Cardiac fibroblast (primary cell): ENCODE measurements at regions not wholly inside any gene's neighbourhood (a gene's known extent, or its start where the extent isn't known, plus 50 kb on each side); places are given as distances from the start of the nearest gene placed in this dataset.

ENCODE experiments used
- DNase-seq, 2 donors: peaks; one replicate each; pipeline versions ENCODE4 v3.0.0 to v3.0.0-alpha.2; 2010; ENCODE audit warnings: low read depth in 2 of 2
- H3K4me3 ChIP-seq, 2 donors: replicated peaks in 1 of 2; 1 replicate in 1 of 2; 2 replicates in 1 of 2; pipeline ENCODE4 v1.5.1; 2011; ENCODE audit warnings: low read depth in 2 of 2, low read length in 2 of 2, mild to moderate bottlenecking in 2 of 2, moderate library complexity in 1 of 2
- TF ChIP-seq, protein P1 (sequence below): IDR thresholded peaks from one replicate; pipeline ENCODE4 v1.5.1; 2011; ENCODE audit warnings: low read depth, mild to moderate bottlenecking, low read length, inconsistent platforms

DNA sequence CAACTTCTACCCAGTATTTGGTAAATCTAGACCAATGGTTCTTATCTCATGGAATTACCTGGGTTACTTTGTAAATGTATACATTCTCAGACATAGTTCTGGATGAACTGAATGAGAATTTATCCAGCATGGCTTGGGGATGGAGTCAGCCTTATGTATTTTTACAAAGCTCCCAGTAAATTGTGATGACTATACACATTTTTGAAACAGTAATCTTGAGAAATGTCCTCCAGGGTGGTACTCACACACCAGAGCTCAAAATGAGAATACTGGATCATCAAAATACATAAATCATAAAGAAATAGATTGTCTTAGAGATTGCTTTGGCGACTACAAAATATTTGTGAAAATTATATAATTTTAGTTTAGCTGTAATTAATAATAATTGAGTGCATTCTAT is 722.1 kb upstream of the DPPA4 start:
- DNase-seq: no peak
- no peak overlapping the region for H3K4me3 ChIP-seq
- TF ChIP-seq, protein P1, sequence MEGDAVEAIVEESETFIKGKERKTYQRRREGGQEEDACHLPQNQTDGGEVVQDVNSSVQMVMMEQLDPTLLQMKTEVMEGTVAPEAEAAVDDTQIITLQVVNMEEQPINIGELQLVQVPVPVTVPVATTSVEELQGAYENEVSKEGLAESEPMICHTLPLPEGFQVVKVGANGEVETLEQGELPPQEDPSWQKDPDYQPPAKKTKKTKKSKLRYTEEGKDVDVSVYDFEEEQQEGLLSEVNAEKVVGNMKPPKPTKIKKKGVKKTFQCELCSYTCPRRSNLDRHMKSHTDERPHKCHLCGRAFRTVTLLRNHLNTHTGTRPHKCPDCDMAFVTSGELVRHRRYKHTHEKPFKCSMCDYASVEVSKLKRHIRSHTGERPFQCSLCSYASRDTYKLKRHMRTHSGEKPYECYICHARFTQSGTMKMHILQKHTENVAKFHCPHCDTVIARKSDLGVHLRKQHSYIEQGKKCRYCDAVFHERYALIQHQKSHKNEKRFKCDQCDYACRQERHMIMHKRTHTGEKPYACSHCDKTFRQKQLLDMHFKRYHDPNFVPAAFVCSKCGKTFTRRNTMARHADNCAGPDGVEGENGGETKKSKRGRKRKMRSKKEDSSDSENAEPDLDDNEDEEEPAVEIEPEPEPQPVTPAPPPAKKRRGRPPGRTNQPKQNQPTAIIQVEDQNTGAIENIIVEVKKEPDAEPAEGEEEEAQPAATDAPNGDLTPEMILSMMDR: no peak

DNA sequence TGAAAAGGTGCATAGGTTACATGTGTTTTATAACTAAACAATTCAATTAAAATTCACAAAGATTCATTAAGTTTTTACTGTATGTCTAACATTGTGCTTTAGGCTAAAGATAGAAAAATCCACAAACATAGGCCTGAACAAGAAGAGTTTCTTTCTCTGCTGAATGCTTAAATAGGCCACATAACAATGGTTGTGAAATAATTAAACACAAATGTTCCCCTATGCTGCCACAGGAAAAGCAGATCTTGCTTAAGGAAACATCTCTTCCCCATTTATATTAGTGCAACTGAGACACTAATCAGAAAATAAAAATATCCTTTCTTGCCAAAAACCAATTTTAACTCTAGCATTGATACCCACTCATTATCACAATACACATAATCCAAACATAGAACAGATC is 725.4 kb upstream of the DPPA4 start:
- TF ChIP-seq, protein P1: no peak
- H3K4me3 ChIP-seq: no peak overlapping the region
- DNase-seq: peak in 1 of 2 donors; percentile 2

DNA sequence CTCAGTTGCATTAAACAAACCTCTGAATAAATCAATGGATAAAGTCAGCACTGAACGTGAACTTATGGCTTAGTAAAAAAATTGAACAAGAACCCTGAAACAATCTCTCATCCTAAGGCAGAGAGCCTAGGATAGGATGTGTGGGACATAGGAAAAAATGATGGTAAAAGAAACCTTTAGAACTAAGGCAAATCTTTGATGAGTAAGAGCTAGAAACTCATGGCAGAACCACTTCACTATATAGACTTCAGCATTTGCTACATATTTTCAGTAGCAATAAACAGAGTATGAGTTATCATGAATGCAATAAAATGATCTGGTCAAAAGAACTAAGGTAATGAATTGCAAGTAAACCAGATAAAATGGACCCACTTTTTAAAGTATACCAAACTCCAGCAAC is 725.8 kb upstream of the DPPA4 start:
- H3K4me3 ChIP-seq: no peak overlapping the region
- no peak for DNase-seq
- TF ChIP-seq, protein P1: no peak

DNA sequence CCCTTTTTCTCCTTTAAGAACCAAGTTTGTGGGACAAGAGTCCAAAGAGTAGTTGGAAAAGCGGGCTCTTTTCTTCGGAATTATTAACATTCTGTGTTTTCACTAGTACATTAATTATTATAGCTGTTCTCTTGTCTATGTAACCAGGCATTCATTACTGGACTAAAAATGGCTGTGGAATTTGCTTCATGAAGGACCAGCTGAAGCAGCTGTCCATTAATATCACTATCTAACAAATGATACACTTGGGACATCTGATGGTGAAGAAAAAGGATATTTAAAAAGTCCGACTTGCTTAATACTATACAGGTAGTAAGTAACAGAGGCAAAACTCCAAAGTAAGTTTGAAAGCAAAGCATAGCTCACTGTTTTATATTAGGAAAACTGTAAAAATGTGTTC is 728.9 kb upstream of the DPPA4 start:
- no peak for DNase-seq
- TF ChIP-seq, protein P1: no peak

DNA sequence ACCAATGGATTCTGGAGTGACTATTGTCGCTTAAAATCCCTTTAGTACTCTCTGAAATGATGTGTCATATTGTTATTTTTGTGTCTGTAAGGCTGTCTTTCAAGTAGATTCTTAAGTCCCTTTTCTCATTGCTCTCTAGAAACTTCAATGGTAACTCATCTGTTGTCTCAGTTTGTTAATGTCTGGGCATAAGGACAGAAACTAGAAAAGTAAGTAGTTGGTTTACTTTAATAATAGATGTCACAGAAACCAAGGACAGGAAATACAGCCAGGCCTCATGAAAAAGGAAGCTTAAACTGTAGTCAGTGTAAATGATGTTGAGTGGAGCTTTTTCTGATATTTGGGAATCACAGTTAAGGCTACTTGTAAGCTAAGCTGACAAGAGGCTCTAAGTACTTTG is 730.2 kb upstream of the DPPA4 start:
- peak in 1 of 2 donors; percentile 0 for DNase-seq
- no peak overlapping the region for H3K4me3 ChIP-seq
- TF ChIP-seq, protein P1: no peak

More for the DNA sequence above, 728.9 kb upstream of the DPPA4 start:
- H3K4me3 ChIP-seq: no peak overlapping the region

DNA sequence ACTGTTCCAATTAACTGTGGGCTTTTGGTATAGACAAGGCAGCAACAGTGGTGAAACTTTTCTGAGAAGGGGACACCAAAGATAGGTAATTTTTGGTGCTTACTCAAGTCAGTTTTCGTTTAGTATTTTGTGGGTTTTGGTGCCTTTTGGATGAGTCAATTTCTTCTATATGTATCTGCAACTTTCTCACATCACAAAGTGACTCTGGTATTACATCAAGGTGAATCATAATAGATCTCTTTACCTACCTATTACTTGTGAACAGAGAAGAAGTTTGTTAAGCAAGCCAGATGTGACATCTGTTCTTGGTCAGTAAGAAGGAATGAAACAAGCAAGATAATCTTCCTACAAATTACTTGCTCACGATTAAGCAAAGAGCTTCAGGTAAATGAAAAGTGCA is 732.4 kb upstream of the DPPA4 start:
- TF ChIP-seq, protein P1: no peak
- DNase-seq: peak in 1 of 2 donors; percentile 25
- H3K4me3 ChIP-seq: no peak overlapping the region

DNA sequence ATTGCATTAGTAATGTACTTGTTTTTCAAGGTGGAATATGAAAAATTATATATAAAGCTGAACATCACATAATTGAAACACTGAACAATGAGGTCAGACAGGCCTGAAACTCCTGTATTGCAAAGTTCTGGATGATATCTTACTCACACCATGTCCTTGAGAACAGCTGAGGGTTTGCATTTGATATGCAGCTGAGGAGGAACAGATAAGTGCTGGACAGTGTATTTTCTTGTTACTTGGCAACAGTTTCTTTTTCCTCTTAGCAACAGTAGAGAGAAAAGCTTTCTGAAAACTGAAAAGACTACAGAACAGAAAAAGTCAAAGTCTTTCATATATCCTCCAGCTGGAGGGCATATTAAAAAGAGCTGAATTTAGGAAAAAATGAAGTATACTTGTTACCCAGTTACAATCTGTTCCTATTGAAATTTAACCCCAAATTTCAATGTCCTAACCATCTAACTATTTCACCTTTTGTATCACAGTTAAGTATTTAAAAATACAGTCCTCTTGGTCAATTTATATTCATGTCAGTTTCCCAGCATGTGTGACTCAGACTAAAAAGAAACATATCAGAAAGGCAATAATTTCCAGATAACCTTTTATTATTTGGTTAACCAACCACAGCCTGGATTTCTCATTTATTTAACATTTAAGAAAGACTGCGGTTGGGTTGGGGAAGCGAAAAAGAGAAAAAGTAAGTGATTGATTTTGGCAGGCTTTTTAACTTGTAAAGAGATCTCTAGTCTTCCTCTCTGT is 733.0 kb upstream of the DPPA4 start:
- DNase-seq: peak; percentile 60 to 86
- TF ChIP-seq, protein P1: no peak
- no peak overlapping the region for H3K4me3 ChIP-seq
